Fibroblast of skin of abdomen (primary cell): ENCODE measurements at regions not wholly inside any gene's neighbourhood (a gene's known extent, or its start where the extent isn't known, plus 50 kb on each side); places are given as distances from the start of the nearest gene placed in this dataset.

Experiments
- DNase-seq: peaks from one replicate; pipeline ENCODE4 v3.0.0-alpha.2; 2013

- no peak for DNase-seq
These were observed 427.2 kb downstream of the COG6 start for GRCh38 chr13:40082639-40083038.

- DNase-seq = no peak
These were observed 428.4 kb downstream of the COG6 start for GRCh38 chr13:40083841-40084240.

GRCh38 chr13:40084934-40085333, 429.5 kb downstream of the COG6 start:
- DNase-seq = no peak

- DNase-seq = no peak
These were observed 431.9 kb downstream of the COG6 start for GRCh38 chr13:40087091-40088002.

GRCh38 chr13:40094056-40094455, 438.6 kb downstream of the COG6 start:
- DNase-seq = no peak

- DNase-seq = no peak
These were observed 440.4 kb downstream of the COG6 start for GRCh38 chr13:40095695-40096356.

GRCh38 chr13:40096357-40096901, 441.0 kb downstream of the COG6 start:
- no peak for DNase-seq

- no peak for DNase-seq
These were observed 442.8 kb downstream of the COG6 start for GRCh38 chr13:40098246-40098645.

- no peak for DNase-seq
These were observed 446.4 kb downstream of the COG6 start for GRCh38 chr13:40101708-40102359.

GRCh38 chr13:40102360-40102727, 446.9 kb downstream of the COG6 start:
- no peak for DNase-seq

- peak; percentile 39 for DNase-seq
These were observed 447.4 kb downstream of the COG6 start for GRCh38 chr13:40102854-40103253.

GRCh38 chr13:40103864-40104263, 448.4 kb downstream of the COG6 start:
- DNase-seq = no peak

GRCh38 chr13:40105231-40105630, 449.8 kb downstream of the COG6 start:
- DNase-seq = no peak

- peak; percentile 97 for DNase-seq
These were observed 453.9 kb downstream of the COG6 start for GRCh38 chr13:40109351-40109844.

- no peak for DNase-seq
These were observed 458.3 kb downstream of the COG6 start for GRCh38 chr13:40113643-40114304.

- DNase-seq = no peak
These were observed 458.9 kb downstream of the COG6 start for GRCh38 chr13:40114305-40114896.

- no peak for DNase-seq
These were observed 460.0 kb downstream of the COG6 start for GRCh38 chr13:40115426-40115825.

GRCh38 chr13:40116008-40116407, 460.5 kb downstream of the COG6 start:
- peak; percentile 9 for DNase-seq

- no peak for DNase-seq
These were observed 462.9 kb downstream of the COG6 start for GRCh38 chr13:40118337-40118736.

- no peak for DNase-seq
These were observed 464.4 kb downstream of the COG6 start for GRCh38 chr13:40119852-40120251.

GRCh38 chr13:40120288-40120687, 464.8 kb downstream of the COG6 start:
- DNase-seq = peak; percentile 22

- DNase-seq = peak; percentile 51
These were observed 465.3 kb downstream of the COG6 start for GRCh38 chr13:40120781-40121180.
